ENCODE measurements at regions not wholly inside any gene's neighbourhood (a gene's known extent, or its start where the extent isn't known, plus 50 kb on each side); places are given as distances from the start of the nearest gene placed in this dataset.
A peak's percentile ranks its signal among the peaks of the same experiment; 100 is the strongest.

DNA sequence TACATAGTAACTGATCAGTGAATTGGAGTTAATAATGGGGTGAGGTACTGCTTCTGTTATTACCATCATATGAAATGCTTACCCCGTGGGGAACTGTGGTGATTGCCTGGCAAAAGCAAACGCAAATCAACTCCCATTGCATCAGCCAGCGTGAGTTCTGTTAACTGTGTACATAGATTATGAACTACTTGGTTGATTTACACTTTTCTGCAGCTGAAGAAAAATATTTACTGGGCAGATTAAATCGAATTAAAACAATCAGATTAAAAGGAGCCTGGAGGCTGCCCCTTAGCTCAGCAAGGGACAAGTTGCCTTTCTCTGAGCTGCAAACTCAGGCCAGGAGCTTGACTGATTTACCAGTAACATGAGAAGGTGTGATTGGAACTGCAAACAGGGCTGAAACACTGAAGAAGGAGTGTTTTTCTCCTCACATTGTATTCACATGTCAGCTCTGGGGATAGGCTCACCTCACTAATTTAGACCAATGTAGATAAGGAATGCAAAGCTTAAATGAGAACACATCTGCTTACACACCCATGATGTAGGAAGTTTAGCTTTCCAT lies 220.1 kb downstream of the OSR1 start:
- no peak for DNase-seq (ENCODE audit: low spot score)

DNA sequence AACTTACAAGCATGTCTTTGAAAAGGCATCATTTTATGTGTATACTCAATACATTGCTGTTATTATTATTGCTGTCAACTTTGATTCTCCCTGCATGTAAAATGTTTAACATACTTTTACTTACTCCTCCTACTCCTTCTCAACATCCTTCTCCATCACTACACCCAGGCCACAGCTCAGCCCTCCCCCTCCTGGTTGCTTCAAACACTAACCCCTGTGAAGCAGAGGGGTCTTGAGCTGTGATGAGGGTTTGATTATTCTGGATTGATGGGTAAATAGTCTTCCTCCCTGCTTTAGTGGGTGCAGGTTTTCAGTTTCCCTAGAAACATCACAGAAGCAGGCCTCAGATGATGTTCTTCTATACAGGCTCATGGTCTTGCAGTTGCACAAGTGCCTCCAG lies 221.0 kb downstream of the OSR1 start:
- DNase-seq (ENCODE audit: low spot score): no peak

GRCh38 chr2:19132967-19133366 lies 225.5 kb downstream of the OSR1 start:
- no peak for DNase-seq (ENCODE audit: low spot score)

GRCh38 chr2:19131871-19132270 lies 226.6 kb downstream of the OSR1 start:
- DNase-seq (ENCODE audit: low spot score): no peak

DNA sequence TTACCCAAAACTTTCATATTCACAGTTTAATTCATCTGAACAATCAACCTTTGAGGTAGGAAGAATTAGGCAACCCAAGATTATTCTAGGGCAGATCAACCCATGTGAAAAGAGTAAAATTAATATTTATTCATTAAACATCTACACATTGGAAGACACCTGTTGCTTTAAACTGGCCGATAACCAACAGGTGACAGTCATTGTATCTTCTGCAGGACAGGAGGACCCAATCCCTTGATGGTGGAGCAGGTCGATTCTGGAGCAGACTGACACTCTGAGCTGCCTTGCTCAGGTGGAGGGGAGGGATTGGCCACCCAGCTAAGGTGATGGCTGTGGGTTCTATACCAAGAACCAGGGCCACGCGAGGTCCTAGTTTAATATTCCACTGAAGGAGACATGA lies 230.3 kb downstream of the OSR1 start:
- DNase-seq (ENCODE audit: low spot score): no peak

DNA sequence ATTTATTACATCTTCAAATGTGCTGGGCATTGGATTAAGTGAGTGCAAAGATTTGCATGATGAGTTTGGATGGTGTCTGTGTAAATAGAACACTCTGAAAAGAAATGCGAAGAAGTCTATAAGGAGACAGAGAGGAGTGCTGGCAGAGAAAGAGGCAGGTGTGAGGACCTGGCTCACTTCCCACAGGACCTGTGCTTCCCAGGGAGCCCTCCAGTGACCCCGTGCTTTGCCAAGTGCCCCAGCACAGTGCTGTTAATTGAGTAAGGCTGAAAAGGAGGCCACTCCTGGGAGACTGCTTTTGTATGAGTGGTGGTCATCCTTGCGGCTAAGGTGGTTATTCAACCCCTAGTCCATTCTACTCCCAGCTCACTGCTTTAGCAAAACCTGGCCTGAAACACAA lies 230.8 kb downstream of the OSR1 start:
- DNase-seq (ENCODE audit: low spot score): no peak

- peak; percentile 44 for DNase-seq (ENCODE audit: low spot score)
Measured at GRCh38 chr2:19125901-19126680, 232.3 kb downstream of the OSR1 start.

DNA sequence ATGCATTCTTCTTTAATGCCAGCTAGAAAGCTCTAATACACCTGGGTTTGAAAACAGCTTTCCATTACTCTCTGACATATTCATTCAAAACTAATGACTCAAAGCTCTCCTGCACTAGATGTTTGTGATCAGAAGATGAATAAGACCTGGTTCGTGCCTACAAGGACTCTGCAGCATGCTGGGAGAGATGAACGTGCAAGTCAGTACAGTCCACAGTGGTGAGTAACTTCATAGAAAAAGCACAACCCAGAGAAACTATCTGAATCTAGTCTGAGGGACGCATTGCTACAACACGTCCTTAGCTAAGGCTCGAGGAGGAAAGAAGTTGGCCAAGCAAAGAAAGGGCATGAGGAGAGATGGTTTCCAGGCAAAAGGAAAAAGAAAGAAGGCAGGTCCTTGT lies 234.3 kb downstream of the OSR1 start:
- DNase-seq (ENCODE audit: low spot score): peak; percentile 84

DNA sequence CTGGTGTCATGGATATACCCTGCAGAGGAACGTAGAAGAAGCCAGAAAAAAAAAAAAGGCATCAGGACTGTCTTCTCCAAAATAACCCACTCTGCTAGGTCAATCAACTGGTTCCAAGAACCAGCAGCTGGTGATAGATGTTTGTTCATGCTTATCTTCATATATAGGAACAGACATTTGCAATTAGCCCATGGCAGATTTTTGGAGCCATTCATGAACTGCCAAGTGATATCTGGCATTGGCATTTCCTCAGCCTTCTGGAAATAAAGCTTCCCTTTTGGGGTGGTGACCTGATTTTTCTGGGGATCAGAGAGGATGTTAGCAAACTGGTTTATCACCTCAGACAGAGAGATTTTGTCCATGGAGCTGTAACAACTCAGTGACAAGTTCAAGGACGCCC lies 234.9 kb downstream of the OSR1 start:
- DNase-seq (ENCODE audit: low spot score): no peak

DNA sequence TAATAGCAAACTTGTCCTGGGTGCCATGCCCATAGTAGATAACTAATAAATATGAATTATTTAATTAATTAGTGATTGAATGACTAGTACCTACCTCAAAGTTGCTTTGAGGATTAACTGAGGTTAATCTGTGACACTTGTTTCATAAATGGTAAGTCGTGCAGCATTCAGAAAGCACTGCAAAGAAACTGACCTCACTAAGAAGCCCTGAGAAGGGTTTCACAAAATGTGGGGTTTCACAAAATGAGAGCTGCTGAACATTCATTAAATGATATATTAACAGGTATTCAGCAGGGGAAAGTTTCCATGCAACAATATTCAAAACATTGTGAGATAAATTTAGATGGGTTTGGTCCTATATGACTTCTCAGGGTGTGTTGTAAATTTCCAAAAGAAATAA lies 236.2 kb downstream of the OSR1 start:
- no peak for DNase-seq (ENCODE audit: low spot score)

DNA sequence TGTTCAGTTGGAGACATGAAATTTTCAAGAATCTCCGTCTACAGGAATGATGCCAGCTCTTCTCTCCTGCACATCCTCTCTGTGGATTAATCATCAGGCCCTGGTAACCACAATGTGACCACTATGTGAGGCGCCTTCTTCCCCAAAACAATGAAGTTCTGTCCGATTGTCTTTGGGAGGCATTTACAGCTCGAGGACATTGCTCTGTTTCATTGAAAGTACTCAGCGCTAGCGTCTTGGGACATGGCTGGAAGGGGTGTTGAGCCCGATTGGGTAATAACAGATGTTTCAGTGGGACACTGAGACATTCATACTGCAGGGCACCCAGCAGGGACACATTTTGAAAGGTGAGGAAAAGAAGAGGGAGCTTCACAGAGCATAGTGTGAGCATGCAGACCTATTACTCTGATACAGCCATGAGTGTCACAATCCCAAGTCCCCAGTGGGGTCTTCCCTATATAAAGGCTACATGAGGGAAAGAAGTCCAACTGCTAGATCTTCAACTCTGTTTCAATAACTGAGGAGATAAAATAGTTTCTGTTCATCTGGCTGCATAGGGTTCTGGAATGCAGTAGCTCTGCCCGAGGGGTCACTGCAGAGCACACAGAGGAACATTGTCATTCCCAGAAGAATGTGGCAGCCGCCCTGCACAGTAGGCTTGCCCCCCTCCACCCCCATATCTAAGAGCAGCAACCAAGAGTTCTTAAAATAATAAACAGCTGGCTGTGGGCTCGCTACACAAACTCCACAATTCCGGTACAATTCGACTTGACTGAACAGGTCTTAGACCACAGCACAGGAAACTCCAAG lies 237.3 kb downstream of the OSR1 start:
- DNase-seq (ENCODE audit: low spot score): peak; percentile 67

GRCh38 chr2:19120181-19120580 lies 238.2 kb downstream of the OSR1 start:
- DNase-seq (ENCODE audit: low spot score): no peak

DNA sequence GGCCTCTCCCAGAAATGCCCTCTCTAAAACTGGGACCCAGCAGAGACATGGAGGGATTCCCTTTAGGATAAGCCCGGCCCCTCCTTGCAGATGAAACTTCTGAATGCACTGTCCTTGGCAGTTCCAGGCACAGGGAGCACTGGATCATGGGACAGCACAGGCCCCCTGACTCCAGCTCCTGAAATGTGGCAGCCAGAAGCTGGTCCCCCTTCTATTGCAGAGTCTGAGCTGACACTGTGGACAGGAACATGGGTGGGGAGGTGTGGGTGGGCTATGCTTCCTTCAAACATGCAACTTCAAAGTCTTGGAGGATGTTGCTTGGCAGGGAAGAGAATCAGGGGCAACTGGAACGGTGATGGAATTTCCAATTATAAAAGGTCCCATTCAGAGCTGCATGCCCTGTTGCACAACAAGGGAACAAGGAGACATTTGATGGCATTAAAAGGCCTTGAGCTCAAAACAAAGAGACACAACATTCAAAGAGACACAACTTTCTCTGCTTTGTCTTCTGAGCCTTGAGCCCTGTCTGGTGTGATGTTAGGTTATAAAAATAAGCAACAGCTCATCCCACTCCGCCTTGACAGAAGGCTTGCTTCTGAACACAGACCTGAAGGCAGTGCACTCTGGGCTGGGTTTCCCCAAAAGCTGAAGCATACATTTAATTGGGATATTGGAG lies 239.0 kb downstream of the OSR1 start:
- DNase-seq (ENCODE audit: low spot score): no peak

- DNase-seq (ENCODE audit: low spot score): no peak
Measured at GRCh38 chr2:19116918-19117317, 241.5 kb downstream of the OSR1 start.

- no peak for DNase-seq (ENCODE audit: low spot score)
Measured at GRCh38 chr2:19114754-19115231, 243.6 kb downstream of the OSR1 start.

DNA sequence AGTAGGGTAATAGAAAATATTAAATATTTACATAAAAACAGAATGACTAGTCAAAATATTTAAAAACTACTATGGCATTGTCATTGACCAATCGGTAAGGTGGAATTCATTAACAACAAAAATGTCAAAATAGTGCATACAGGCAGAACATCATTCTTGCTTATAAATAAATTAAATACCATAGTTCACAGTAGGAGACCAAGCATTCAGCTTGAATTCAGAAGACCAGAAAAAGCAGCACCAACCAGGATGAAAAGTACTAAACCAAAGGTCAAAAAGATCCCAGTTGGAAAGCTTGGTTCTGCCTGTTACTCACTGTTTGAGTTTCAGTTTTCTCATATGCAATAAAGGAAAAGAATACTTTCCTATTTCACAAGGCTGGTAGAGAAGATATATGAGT lies 244.3 kb downstream of the OSR1 start:
- no peak for DNase-seq (ENCODE audit: low spot score)

- no peak for DNase-seq (ENCODE audit: low spot score)
Measured at GRCh38 chr2:19111354-19111753, 247.1 kb downstream of the OSR1 start.

DNA sequence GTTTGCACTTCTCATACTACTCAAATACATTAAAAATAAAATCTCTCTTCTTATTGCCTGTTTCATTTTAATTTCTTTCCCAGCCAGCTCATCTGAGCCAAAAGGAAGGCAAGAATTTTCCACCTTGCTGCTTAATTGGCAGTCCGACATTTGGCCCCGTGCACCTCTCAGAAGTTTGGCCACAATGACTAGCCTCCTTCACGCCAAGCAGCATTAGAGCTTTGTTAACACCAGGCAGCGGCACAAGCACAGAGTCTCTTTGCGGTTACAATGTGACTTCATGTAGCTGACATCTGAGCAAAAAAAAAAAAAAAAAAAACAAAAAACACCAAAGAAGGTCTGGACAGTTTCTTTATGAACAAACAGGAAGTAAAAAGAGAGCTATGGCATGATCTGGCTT lies 248.9 kb downstream of the OSR1 start:
- no peak for DNase-seq (ENCODE audit: low spot score)

GRCh38 chr2:19106376-19106775 lies 252.0 kb downstream of the OSR1 start:
- DNase-seq (ENCODE audit: low spot score): no peak

DNA sequence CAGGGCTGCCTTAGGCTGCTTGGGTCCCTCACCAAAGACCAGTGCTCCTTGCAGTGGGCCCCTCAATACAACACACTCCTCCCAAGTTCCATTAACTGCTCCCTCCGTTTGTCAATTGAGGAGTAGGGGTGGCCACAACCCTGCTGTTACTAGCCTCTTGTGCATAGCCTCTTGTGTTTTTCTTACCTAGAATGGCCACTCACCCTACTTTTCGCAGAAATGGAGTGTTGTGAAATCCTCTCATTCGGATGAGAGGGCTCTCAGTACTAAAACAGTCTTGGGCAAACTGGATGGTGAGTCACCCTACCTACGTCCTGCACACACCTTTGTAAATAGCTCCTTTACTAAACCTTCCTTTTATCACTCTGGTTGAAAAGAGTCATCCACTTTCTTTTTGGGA lies 253.9 kb downstream of the OSR1 start:
- DNase-seq (ENCODE audit: low spot score): no peak

GRCh38 chr2:19102696-19103423 lies 255.6 kb downstream of the OSR1 start:
- no peak for DNase-seq (ENCODE audit: low spot score)

DNA sequence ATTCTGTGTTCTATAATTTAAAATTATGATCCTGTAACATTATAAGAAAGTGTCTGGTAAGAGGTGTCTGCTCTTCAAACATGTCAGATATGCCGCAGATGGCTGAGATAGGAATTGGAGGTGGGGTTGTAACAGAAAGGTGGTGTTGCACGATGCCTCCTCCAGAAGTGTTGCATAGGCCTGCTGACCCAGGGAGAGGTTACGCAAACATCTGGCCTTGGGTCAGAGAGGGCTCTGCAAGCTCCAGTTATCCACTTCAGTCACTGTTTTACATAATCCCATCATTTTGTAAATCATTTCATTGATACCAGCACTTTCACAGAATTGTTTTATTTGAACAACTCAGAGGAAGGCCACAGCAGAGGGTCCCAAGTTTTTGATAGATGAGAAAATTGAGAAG lies 256.5 kb downstream of the OSR1 start:
- DNase-seq (ENCODE audit: low spot score): no peak
